ENCODE measurements at regions not wholly inside any gene's neighbourhood (a gene's known extent, or its start where the extent isn't known, plus 50 kb on each side); places are given as distances from the start of the nearest gene placed in this dataset.

DNA sequence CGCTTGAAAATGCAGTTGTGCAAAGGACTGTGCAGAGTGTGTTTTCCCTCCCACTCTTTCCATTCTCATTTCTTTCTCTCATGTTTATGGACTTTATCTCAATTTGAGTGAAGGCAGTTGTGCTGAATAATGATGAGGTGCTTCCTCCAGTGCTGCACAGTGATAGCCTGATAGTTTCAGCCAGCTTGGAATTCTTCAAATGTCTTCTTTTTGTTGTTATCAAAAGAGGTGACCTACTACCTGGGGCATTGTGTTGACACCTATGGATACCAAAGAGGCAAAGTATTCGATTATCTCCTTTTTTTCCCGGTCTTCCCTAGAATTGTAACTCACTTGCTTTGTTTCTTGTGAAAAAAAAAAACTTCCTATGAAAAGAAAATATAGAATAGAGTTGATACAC is 132.6 kb upstream of the ESRRG start:
- TF ChIP-seq EZH2 (IDR thresholded peaks at IDR 0.05; ENCODE audit: insufficient read depth, low read length), result no peak
- TF ChIP-seq, protein P1, sequence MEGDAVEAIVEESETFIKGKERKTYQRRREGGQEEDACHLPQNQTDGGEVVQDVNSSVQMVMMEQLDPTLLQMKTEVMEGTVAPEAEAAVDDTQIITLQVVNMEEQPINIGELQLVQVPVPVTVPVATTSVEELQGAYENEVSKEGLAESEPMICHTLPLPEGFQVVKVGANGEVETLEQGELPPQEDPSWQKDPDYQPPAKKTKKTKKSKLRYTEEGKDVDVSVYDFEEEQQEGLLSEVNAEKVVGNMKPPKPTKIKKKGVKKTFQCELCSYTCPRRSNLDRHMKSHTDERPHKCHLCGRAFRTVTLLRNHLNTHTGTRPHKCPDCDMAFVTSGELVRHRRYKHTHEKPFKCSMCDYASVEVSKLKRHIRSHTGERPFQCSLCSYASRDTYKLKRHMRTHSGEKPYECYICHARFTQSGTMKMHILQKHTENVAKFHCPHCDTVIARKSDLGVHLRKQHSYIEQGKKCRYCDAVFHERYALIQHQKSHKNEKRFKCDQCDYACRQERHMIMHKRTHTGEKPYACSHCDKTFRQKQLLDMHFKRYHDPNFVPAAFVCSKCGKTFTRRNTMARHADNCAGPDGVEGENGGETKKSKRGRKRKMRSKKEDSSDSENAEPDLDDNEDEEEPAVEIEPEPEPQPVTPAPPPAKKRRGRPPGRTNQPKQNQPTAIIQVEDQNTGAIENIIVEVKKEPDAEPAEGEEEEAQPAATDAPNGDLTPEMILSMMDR (IDR thresholded peaks at IDR 0.05; ENCODE audit: insufficient read depth, low read depth, low read length), result no peak
